ENCODE measurements at regions not wholly inside any gene's neighbourhood (a gene's known extent, or its start where the extent isn't known, plus 50 kb on each side); places are given as distances from the start of the nearest gene placed in this dataset.

- no peaks in the 10 kb centered on the region for H3K9me3 ChIP-seq (ENCODE audit: low read length)
- no peaks in the 10 kb centered on the region for H3F3A ChIP-seq (ENCODE audit: insufficient read depth, low read length, poor library complexity, severe bottlenecking)
- no peak overlapping the region for H3K27ac ChIP-seq (ENCODE audit: low read length)
- H2AFZ ChIP-seq (ENCODE audit: low read depth, low read length) = no peak overlapping the region
- no peak overlapping the region for H3K4me2 ChIP-seq (ENCODE audit: low read length)
- H4K20me1 ChIP-seq (ENCODE audit: insufficient read depth) = no peaks in the 10 kb centered on the region
- TF ChIP-seq TAF1 (IDR thresholded peaks at IDR 0.05; ENCODE audit: low read depth) (no peak), MXI1 (conservative IDR thresholded peaks at IDR 0.05; ENCODE audit: poor library complexity, severe bottlenecking) (no peak), REST (IDR thresholded peaks at IDR 0.05; ENCODE audit: borderline replicate concordance) (no peak), EZH2 (IDR thresholded peaks at IDR 0.05; ENCODE audit: borderline replicate concordance, insufficient read depth, low read length, poor library complexity, severe bottlenecking) (no peak), RAD21 (conservative IDR thresholded peaks at IDR 0.05) (no peak), EP300 (conservative IDR thresholded peaks at IDR 0.05; ENCODE audit: poor library complexity, severe bottlenecking) (no peak), CTCF (IDR thresholded peaks at IDR 0.05; ENCODE audit: poor library complexity, severe bottlenecking) (no peak), SMC3 (conservative IDR thresholded peaks at IDR 0.05; ENCODE audit: poor library complexity) (no peak), POLR2AphosphoS5 (IDR thresholded peaks at IDR 0.05) (no peak)
- no peaks in the 10 kb centered on the region for H3K36me3 ChIP-seq (ENCODE audit: insufficient read depth, low read length)
- no peak overlapping the region for H3K4me3 ChIP-seq (ENCODE audit: low read length)
- no peaks in the 10 kb centered on the region for H3K27me3 ChIP-seq (ENCODE audit: insufficient read depth, low read depth, low read length)
- no peaks in the 10 kb centered on the region for H3K9me2 ChIP-seq (ENCODE audit: insufficient read depth, low read length)
- H3K79me2 ChIP-seq (replicated peaks; ENCODE audit: insufficient read depth, low read length) = no peaks in the 10 kb centered on the region
- H3K9ac ChIP-seq (ENCODE audit: low read length) = no peak overlapping the region
Measured at GRCh38 chr6:45741437-45742171, 274.1 kb downstream of the CLIC5 start.

GRCh38 chr6:45739058-45739457 is 276.6 kb downstream of the CLIC5 start:
- no peaks in the 10 kb centered on the region for H3K36me3 ChIP-seq (ENCODE audit: insufficient read depth, low read length)
- no peak overlapping the region for H3K4me3 ChIP-seq (ENCODE audit: low read length)
- no peaks in the 10 kb centered on the region for H3K9me2 ChIP-seq (ENCODE audit: insufficient read depth, low read length)
- H3K79me2 ChIP-seq (replicated peaks; ENCODE audit: insufficient read depth, low read length) = no peaks in the 10 kb centered on the region
- no peaks in the 10 kb centered on the region for H4K20me1 ChIP-seq (ENCODE audit: insufficient read depth)
- H2AFZ ChIP-seq (ENCODE audit: low read depth, low read length) = no peak overlapping the region
- no peak overlapping the region for H3K4me2 ChIP-seq (ENCODE audit: low read length)
- no peaks in the 10 kb centered on the region for H3F3A ChIP-seq (ENCODE audit: insufficient read depth, low read length, poor library complexity, severe bottlenecking)
- no peak overlapping the region for H3K27ac ChIP-seq (ENCODE audit: low read length)
- TF ChIP-seq EP300 (conservative IDR thresholded peaks at IDR 0.05; ENCODE audit: poor library complexity, severe bottlenecking) (no peak), REST (IDR thresholded peaks at IDR 0.05; ENCODE audit: borderline replicate concordance) (no peak), SMC3 (conservative IDR thresholded peaks at IDR 0.05; ENCODE audit: poor library complexity) (no peak), POLR2AphosphoS5 (IDR thresholded peaks at IDR 0.05) (no peak), RAD21 (conservative IDR thresholded peaks at IDR 0.05) (no peak), TAF1 (IDR thresholded peaks at IDR 0.05; ENCODE audit: low read depth) (no peak)
- H3K9me3 ChIP-seq (ENCODE audit: low read length) = no peaks in the 10 kb centered on the region
- no peak overlapping the region for H3K9ac ChIP-seq (ENCODE audit: low read length)
- no peaks in the 10 kb centered on the region for H3K27me3 ChIP-seq (ENCODE audit: insufficient read depth, low read depth, low read length)
